PC-9 (cell line): ENCODE measurements at regions not wholly inside any gene's neighbourhood (a gene's known extent, or its start where the extent isn't known, plus 50 kb on each side); places are given as distances from the start of the nearest gene placed in this dataset.
"Not testable (repeated sequence)": the region's sequence is repeated elsewhere in the genome, so short reads cannot be mapped to it uniquely, and the experiment has no call there.

Source experiments
- BruUV-seq: library from RNA; stranded (reverse); fragments of 400-500 nt; replicated peaks from 2 replicates; lab custom pipeline; 2021; lab: Mats Ljungman, UMichigan
- CTCF ChIA-PET: fragments of 300-600 bp; sonication (Branson Sonifier 250); formaldehyde crosslinking; loops from one replicate; lab custom pipeline; 2022; ENCODE audit warnings: antibody characterized with exemption; lab: Charles Lee
- POLR2A ChIA-PET: fragments of 300-600 bp; sonication (Branson Sonifier 250); formaldehyde crosslinking; loops from one replicate; lab custom pipeline; 2022; ENCODE audit warnings: antibody characterized with exemption; ENCODE audit not compliant: unreplicated experiment; lab: Charles Lee
- DNase-seq, 2 experiments: peaks; one replicate each; pipeline versions ENCODE4 v3.0.0 to v3.0.0-alpha.2; 2015 to 2022; ENCODE audit warnings: mixed read lengths in 1 of 2
- H2AFZ ChIP-seq: fragments of 200-600 bp; sonication (generic); 2 replicates; pipeline ENCODE4 v1.8.1; 2017; ENCODE audit warnings: antibody characterized with exemption
- H3F3A ChIP-seq: fragments of 200-600 bp; sonication (generic); 2 replicates; pipeline ENCODE4 v1.8.1; 2017; ENCODE audit warnings: antibody characterized with exemption, mild to moderate bottlenecking, low read depth; ENCODE audit not compliant: insufficient read depth
- H3K27ac ChIP-seq: fragments of 200-600 bp; sonication (generic); 2 replicates; pipeline ENCODE4 v1.6.1; 2016; ENCODE audit warnings: mixed run types
- H3K27me3 ChIP-seq: fragments of 200-600 bp; sonication (generic); 2 replicates; pipeline ENCODE4 v1.6.1; 2016; ENCODE audit warnings: low read depth, mixed run types; ENCODE audit not compliant: insufficient read depth
- H3K36me3 ChIP-seq: fragments of 200-600 bp; sonication (generic); 2 replicates; pipeline ENCODE4 v1.6.1; 2016; ENCODE audit warnings: low read depth, mixed run types
- H3K4me1 ChIP-seq: fragments of 200-600 bp; sonication (generic); replicated peaks from 2 replicates; pipeline ENCODE4 v1.6.1; 2016; ENCODE audit warnings: mixed run types; ENCODE audit not compliant: insufficient read depth
- H3K4me2 ChIP-seq: fragments of 200-600 bp; sonication (generic); 2 replicates; pipeline ENCODE4 v1.6.1; 2017; ENCODE audit warnings: mixed run types
- H3K4me3 ChIP-seq: fragments of 200-600 bp; sonication (generic); 2 replicates; pipeline ENCODE4 v1.6.1; 2016; ENCODE audit warnings: mixed run types
- H3K79me2 ChIP-seq: fragments of 200-600 bp; sonication (generic); 2 replicates; pipeline ENCODE4 v1.6.1; 2017; ENCODE audit warnings: low read depth, mixed run types
- H3K9me2 ChIP-seq: fragments of 200-600 bp; sonication (generic); 2 replicates; pipeline ENCODE4 v1.8.1; 2017; ENCODE audit warnings: mild to moderate bottlenecking; ENCODE audit not compliant: insufficient read depth
- H3K9me3 ChIP-seq: fragments of 200-600 bp; sonication (generic); 2 replicates; pipeline ENCODE4 v1.8.1; 2016; ENCODE audit warnings: low read depth; ENCODE audit not compliant: insufficient read depth
- H4K20me1 ChIP-seq: fragments of 200-600 bp; sonication (generic); 2 replicates; pipeline ENCODE4 v1.8.1; 2017; ENCODE audit not compliant: insufficient read depth
- EZH2 ChIP-seq: fragments of 200-600 bp; sonication (generic); IDR thresholded peaks from 2 replicates; pipeline ENCODE4 v1.8.0; 2017; ENCODE audit warnings: antibody characterized with exemption, low read depth
- intact Hi-C: fragments of 100-400 bp; cut with micrococcal nuclease; formaldehyde crosslinking; loops from one replicate; pipeline ENCODE4 v1.10.0; 2022; ENCODE audit not compliant: unreplicated experiment
- TF ChIP-seq, protein P1 (sequence below): fragments of 200-600 bp; sonication (generic); conservative IDR thresholded peaks from 2 replicates; pipeline ENCODE4 v1.6.1; 2017; ENCODE audit warnings: mixed run types, antibody characterized with exemption, mild to moderate bottlenecking, moderate library complexity

DNA sequence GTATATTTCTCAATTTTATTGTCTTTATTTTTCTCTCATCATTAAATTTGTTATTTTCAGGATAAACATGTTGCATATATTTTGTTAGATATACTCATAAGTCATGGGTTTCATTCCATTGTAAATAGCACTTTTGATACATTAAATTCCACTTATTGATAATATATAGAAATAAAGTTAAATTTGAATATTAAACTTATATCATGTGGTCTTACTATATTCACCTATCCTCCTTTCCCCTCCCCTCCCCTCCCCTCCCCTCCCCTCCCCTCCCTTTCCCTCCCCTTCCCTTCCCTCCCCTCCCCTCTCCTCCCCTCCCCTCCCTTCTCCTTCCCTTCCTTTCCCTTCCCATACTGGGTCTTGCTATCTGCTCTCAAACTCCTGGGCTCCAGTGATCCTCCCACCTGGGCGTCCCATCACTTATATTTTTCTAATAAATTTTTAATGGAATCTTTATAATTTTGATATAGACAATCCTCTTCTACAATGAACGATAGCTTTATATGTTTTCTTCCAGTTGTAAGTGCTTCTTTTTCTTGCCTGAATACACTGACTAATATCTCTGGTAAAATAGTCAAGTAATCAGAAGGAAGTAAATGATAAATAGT is 692.4 kb downstream of the C6orf118 start:
- Histone ChIP-seq H3K9me3 (no peaks in the 10 kb centered on the region), H3K4me2 (no peak overlapping the region), H3K27me3 (no peaks in the 10 kb centered on the region), H3K9me2 (no peaks in the 10 kb centered on the region), H3K4me1 (no peaks in the 10 kb centered on the region), H3K27ac (no peak overlapping the region), H3F3A (no peaks in the 10 kb centered on the region), H3K4me3 (no peak overlapping the region), H3K36me3 (no peaks in the 10 kb centered on the region), H2AFZ (no peak overlapping the region), H4K20me1 (no peaks in the 10 kb centered on the region), H3K79me2 (no peaks in the 10 kb centered on the region)
- ChIA-PET CTCF (no interaction called here), POLR2A (no interaction called here)
- intact Hi-C loops = no loop called here
- no peak for TF ChIP-seq EZH2
- TF ChIP-seq, protein P1, sequence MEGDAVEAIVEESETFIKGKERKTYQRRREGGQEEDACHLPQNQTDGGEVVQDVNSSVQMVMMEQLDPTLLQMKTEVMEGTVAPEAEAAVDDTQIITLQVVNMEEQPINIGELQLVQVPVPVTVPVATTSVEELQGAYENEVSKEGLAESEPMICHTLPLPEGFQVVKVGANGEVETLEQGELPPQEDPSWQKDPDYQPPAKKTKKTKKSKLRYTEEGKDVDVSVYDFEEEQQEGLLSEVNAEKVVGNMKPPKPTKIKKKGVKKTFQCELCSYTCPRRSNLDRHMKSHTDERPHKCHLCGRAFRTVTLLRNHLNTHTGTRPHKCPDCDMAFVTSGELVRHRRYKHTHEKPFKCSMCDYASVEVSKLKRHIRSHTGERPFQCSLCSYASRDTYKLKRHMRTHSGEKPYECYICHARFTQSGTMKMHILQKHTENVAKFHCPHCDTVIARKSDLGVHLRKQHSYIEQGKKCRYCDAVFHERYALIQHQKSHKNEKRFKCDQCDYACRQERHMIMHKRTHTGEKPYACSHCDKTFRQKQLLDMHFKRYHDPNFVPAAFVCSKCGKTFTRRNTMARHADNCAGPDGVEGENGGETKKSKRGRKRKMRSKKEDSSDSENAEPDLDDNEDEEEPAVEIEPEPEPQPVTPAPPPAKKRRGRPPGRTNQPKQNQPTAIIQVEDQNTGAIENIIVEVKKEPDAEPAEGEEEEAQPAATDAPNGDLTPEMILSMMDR = no peak
- BruUV-seq = no TSS peak
- no peak for DNase-seq

DNA sequence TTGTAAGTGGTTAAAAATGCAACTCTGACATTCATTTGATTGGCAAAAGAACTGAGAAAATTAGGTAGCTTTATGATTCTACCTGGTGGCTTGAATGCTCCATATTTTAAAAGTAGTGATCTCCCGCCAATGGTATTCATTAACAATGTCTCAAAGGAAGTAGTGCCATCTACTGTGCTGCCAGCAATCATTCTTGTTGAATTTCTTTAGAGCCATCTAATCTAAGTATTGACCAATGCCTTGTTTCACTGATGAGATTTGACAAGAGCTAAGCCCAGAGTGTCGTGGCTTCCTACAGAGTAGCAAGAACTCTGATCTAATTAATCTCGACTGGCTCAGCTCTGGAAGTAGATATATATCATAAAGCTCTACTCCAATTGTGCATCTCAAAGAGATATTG is 696.7 kb downstream of the C6orf118 start:
- ChIA-PET CTCF (no interaction called here), POLR2A (no interaction called here)
- H3K4me1 ChIP-seq = no peaks in the 10 kb centered on the region

DNA sequence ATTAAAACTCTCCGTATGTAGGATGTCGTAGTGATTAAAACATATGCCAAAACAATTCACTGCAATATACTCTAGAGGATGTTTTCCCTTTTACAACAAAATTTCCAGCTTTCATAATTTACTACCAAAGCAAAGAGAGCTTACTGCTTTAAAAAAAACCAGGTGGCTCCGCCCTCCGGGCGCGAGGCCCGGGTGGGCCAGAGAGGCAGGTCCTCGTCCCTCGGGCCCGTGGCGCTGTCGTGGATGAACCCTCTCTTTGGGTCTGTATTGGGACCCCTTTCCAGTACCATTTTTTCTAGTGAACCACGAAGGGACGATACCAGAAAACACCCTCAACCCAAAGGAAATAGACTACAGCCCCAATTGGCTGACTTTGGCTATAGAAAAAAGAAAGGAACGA is 698.5 kb downstream of the C6orf118 start:
- H2AFZ ChIP-seq = 0 out of 2 replicates have a peak overlapping the region, but pooled peaks have one; percentile 55
- CTCF ChIA-PET, BruUV-seq: not testable (repeated sequence)

More for the DNA sequence above, 696.7 kb downstream of the C6orf118 start:
- TF ChIP-seq, protein P1 = no peak
- no peaks in the 10 kb centered on the region for H3K36me3 ChIP-seq
- no peaks in the 10 kb centered on the region for H4K20me1 ChIP-seq
- no peak for DNase-seq
- no peak overlapping the region for H3K4me3 ChIP-seq
- no peak overlapping the region for H2AFZ ChIP-seq
- H3K27me3 ChIP-seq = no peaks in the 10 kb centered on the region
- H3K79me2 ChIP-seq = no peaks in the 10 kb centered on the region
- H3K9me2 ChIP-seq = no peaks in the 10 kb centered on the region
- intact Hi-C loops = no loop called here
- H3F3A ChIP-seq = no peaks in the 10 kb centered on the region
- no peak overlapping the region for H3K4me2 ChIP-seq
- H3K27ac ChIP-seq = no peak overlapping the region
- H3K9me3 ChIP-seq = no peaks in the 10 kb centered on the region
- no TSS peak for BruUV-seq

DNA sequence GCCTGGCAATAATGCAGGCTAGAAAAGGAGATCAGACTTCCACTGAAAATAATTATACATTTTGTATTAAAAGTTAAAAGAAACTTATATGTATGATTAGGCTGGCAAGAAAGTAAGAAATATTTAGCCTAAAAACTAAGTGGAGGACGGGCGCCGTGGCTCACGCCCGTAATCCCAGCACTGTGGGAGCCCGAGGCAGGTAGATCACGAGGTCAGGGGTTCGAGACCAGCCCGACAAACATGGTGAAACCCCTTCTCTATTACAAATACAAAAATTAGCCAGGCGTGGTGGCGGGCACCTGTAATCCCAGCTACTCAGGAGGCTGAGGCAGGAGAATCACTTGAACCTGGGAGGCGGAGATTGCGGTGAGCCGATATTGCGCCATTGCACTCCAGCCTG is 707.0 kb downstream of the C6orf118 start:
- H3K9me2 ChIP-seq, POLR2A ChIA-PET, BruUV-seq, intact Hi-C loops, H3K4me1 ChIP-seq, H3K4me3 ChIP-seq, H3K9me3 ChIP-seq, H4K20me1 ChIP-seq, H3F3A ChIP-seq, DNase-seq, H3K4me2 ChIP-seq, H3K27ac ChIP-seq, CTCF ChIA-PET, H3K27me3 ChIP-seq, H3K36me3 ChIP-seq, H3K79me2 ChIP-seq, H2AFZ ChIP-seq: not testable (repeated sequence)

More for the DNA sequence above, 698.5 kb downstream of the C6orf118 start:
- POLR2A ChIA-PET, H3K4me3 ChIP-seq, H3F3A ChIP-seq, DNase-seq, H3K4me2 ChIP-seq, H3K27me3 ChIP-seq, H3K27ac ChIP-seq, H4K20me1 ChIP-seq, H3K79me2 ChIP-seq, H3K4me1 ChIP-seq, H3K9me2 ChIP-seq, H3K36me3 ChIP-seq, H3K9me3 ChIP-seq, intact Hi-C loops: not testable (repeated sequence)
